GM12891 (cell line): ENCODE measurements at regions not wholly inside any gene's neighbourhood (a gene's known extent, or its start where the extent isn't known, plus 50 kb on each side); places are given as distances from the start of the nearest gene placed in this dataset.

ENCODE experiments used
- DNase-seq: peaks from one replicate; pipeline ENCODE4 v3.0.0; 2011; ENCODE audit warnings: low spot score; ENCODE audit not compliant: insufficient read length
- FAIRE-seq: peaks from 2 replicates; lab custom pipeline; 2011; peaks lifted over from hg19 to GRCh38; lab: Jason Lieb, UNC
- PAX5 ChIP-seq: IDR thresholded peaks from 2 replicates; pipeline ENCODE4 v1.6.1; 2011; ENCODE audit warnings: low read length, moderate library complexity, mild to moderate bottlenecking; ENCODE audit not compliant: insufficient read depth, severe bottlenecking
- POLR2A ChIP-seq: IDR thresholded peaks from 2 replicates; pipeline ENCODE4 v1.6.1; 2011; ENCODE audit warnings: low read depth, low read length, control low read depth
- POLR2AphosphoS5 ChIP-seq: IDR thresholded peaks from 2 replicates; pipeline ENCODE4 v1.6.1; 2011; ENCODE audit warnings: low read depth, low read length, control low read depth
- POU2F2 ChIP-seq: IDR thresholded peaks from 2 replicates; pipeline ENCODE4 v1.6.1; 2011; ENCODE audit warnings: low read depth, mild to moderate bottlenecking, control low read depth, low read length, moderate library complexity
- SPI1 ChIP-seq: IDR thresholded peaks from 2 replicates; pipeline ENCODE4 v1.6.1; 2011; ENCODE audit warnings: low read depth, low read length, control low read depth
- TAF1 ChIP-seq: IDR thresholded peaks from 2 replicates; pipeline ENCODE4 v1.6.1; 2011; ENCODE audit warnings: low read depth, low read length, control low read depth

GRCh38 chr3:79884354-79884753 is 116.6 kb upstream of the ROBO1 start:
- FAIRE-seq, result no peak
- TF ChIP-seq PAX5, result no peak
- TF ChIP-seq SPI1, result no peak
- TF ChIP-seq POU2F2, result no peak
- TF ChIP-seq POLR2AphosphoS5, result no peak
- no peak for TF ChIP-seq POLR2A
- no peak for TF ChIP-seq TAF1

GRCh38 chr3:79881431-79881830 is 113.6 kb upstream of the ROBO1 start:
- FAIRE-seq (no peak), DNase-seq (no peak)
- TF ChIP-seq PAX5 (no peak), POU2F2 (no peak), POLR2A (no peak), SPI1 (no peak), POLR2AphosphoS5 (no peak), TAF1 (no peak)

More at GRCh38 chr3:79884354-79884753, 116.6 kb upstream of the ROBO1 start:
- DNase-seq, result no peak

- TF ChIP-seq POLR2AphosphoS5 (no peak), POLR2A (no peak), SPI1 (no peak), POU2F2 (no peak), PAX5 (no peak), TAF1 (no peak)
- DNase-seq (no peak), FAIRE-seq (no peak)
Observed at GRCh38 chr3:79878708-79879107, 110.9 kb upstream of the ROBO1 start.

GRCh38 chr3:79874646-79875045 is 106.8 kb upstream of the ROBO1 start:
- TF ChIP-seq PAX5, result no peak
- TF ChIP-seq TAF1, result no peak
- no peak for TF ChIP-seq POLR2A
- TF ChIP-seq POU2F2, result no peak
- TF ChIP-seq SPI1, result no peak
- TF ChIP-seq POLR2AphosphoS5, result no peak
- FAIRE-seq, result no peak
- DNase-seq, result no peak

- DNase-seq (no peak), FAIRE-seq (no peak)
- TF ChIP-seq POU2F2 (no peak), SPI1 (no peak), POLR2A (no peak), PAX5 (no peak), POLR2AphosphoS5 (no peak), TAF1 (no peak)
Observed at GRCh38 chr3:79872483-79872882, 104.7 kb upstream of the ROBO1 start.

- TF ChIP-seq SPI1, result no peak
- TF ChIP-seq POU2F2, result no peak
- TF ChIP-seq TAF1, result no peak
- TF ChIP-seq PAX5, result no peak
- TF ChIP-seq POLR2AphosphoS5, result no peak
- FAIRE-seq (no peak), DNase-seq (no peak)
Observed at GRCh38 chr3:79871656-79872055, 103.9 kb upstream of the ROBO1 start.

- DNase-seq (no peak), FAIRE-seq (no peak)
- TF ChIP-seq POLR2A (no peak), TAF1 (no peak), PAX5 (no peak), POLR2AphosphoS5 (no peak), SPI1 (no peak), POU2F2 (no peak)
Observed at GRCh38 chr3:79870313-79870620, 102.5 kb upstream of the ROBO1 start.

GRCh38 chr3:79869461-79870312 is 101.9 kb upstream of the ROBO1 start:
- TF ChIP-seq POU2F2 (no peak), SPI1 (no peak)
- FAIRE-seq (no peak), DNase-seq (no peak)

GRCh38 chr3:79866162-79866561 is 98.4 kb upstream of the ROBO1 start:
- DNase-seq (no peak), FAIRE-seq (no peak)
- TF ChIP-seq SPI1 (no peak), PAX5 (no peak), POU2F2 (no peak), POLR2A (no peak), TAF1 (no peak)

GRCh38 chr3:79864077-79864476 is 96.3 kb upstream of the ROBO1 start:
- TF ChIP-seq PAX5, result no peak
- no peak for TF ChIP-seq TAF1
- no peak for TF ChIP-seq POLR2AphosphoS5
- TF ChIP-seq POU2F2, result no peak
- no peak for TF ChIP-seq POLR2A
- no peak for TF ChIP-seq SPI1
- FAIRE-seq (no peak), DNase-seq (no peak)
